Fibroblast of mammary gland (primary cell): ENCODE measurements at regions not wholly inside any gene's neighbourhood (a gene's known extent, or its start where the extent isn't known, plus 50 kb on each side); places are given as distances from the start of the nearest gene placed in this dataset.

Experiments
- DNase-seq: peaks from one replicate; pipeline ENCODE4 v3.0.0-alpha.2; 2010; ENCODE audit warnings: low read depth
- H3K4me3 ChIP-seq: 2 replicates; pipeline ENCODE4 v1.5.1; 2011; ENCODE audit warnings: low read depth, mild to moderate bottlenecking, low read length, moderate library complexity; ENCODE audit not compliant: control insufficient read depth
- TF ChIP-seq, protein P1 (sequence below): conservative IDR thresholded peaks from 2 replicates; pipeline ENCODE4 v1.5.1; 2011; ENCODE audit warnings: low read depth, low read length, inconsistent platforms; ENCODE audit not compliant: control insufficient read depth, insufficient read depth

DNA sequence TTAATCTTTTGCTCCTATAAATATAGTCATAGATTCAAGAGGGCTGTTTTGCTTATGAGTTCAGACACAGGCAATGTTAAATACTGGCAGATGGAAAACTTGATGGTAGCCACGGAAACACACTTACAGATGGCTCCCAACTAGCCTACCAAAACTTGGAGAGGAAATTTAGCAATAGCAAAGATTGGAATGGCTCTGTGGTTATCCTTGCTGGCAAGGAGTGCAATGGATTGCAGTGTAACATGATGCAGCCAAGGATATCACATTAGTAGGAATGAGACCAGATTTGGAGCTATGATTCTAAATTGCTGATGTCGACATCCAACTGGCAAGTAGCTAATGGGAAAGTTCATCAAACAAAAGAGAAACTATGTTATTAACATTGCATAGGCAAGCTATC is 791.0 kb upstream of the DIAPH2 start:
- H3K4me3 ChIP-seq = no peak overlapping the region
- peak; percentile 55 for DNase-seq
- TF ChIP-seq, protein P1, sequence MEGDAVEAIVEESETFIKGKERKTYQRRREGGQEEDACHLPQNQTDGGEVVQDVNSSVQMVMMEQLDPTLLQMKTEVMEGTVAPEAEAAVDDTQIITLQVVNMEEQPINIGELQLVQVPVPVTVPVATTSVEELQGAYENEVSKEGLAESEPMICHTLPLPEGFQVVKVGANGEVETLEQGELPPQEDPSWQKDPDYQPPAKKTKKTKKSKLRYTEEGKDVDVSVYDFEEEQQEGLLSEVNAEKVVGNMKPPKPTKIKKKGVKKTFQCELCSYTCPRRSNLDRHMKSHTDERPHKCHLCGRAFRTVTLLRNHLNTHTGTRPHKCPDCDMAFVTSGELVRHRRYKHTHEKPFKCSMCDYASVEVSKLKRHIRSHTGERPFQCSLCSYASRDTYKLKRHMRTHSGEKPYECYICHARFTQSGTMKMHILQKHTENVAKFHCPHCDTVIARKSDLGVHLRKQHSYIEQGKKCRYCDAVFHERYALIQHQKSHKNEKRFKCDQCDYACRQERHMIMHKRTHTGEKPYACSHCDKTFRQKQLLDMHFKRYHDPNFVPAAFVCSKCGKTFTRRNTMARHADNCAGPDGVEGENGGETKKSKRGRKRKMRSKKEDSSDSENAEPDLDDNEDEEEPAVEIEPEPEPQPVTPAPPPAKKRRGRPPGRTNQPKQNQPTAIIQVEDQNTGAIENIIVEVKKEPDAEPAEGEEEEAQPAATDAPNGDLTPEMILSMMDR = no peak

DNA sequence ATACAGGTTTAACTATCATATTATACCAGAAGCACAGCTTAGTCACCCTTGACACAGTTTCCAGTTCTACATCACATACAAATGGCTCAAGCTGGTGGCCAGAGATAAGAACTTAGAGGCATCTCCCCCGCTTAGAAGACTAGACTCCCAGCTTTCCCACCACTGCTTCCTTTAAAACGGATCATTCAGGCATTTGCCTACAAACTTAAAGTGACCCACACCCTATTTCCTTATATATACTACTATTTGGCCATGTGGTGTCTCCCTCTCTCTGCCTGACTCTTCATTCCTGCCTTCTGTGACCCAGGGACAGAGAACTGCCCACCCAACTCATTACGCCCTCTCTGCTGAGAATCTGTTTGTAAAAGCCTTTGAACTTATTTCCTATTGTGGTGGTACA is 781.2 kb upstream of the DIAPH2 start:
- TF ChIP-seq, protein P1 = no peak
- no peak for DNase-seq
- H3K4me3 ChIP-seq = no peak overlapping the region

DNA sequence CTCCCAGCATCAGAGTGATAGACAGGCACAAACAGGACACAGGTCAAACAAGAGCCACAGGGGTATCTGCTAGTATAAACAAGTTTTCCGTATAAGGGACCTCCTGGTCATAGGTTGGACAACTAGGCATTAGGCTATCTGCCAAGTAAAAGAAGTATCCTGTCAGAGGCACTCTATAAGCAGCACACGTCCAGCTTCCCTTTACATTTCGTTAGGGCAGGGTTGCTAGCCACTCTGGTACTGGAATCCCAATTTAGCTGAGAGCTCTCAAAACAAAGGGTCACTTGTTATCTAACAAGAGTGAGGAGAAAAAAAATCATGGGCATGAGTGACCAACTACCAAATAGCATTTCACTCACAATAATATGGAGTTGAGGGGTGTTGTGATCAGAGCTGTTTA is 780.7 kb upstream of the DIAPH2 start:
- no peak for DNase-seq
- H3K4me3 ChIP-seq = no peak overlapping the region
- TF ChIP-seq, protein P1 = no peak

DNA sequence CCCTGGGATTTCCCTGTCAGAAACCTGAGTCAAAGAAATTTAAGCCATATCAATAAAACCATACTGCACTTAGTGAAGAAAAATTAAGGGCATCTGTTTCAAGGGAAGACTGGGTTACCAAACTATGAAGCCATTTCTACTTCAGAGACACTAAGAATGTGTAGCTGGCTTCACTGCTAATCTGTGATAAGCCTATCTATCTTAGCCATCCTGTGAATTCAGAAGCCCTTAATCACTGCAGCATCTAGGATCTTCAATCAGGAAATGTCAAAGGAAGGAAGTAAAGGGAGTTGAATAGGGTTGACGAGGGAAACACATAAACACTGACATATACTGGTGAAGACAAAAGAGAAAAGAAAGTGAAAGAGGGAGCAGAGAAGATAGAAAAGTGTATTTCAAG is 777.6 kb upstream of the DIAPH2 start:
- DNase-seq = no peak
- no peak overlapping the region for H3K4me3 ChIP-seq
- TF ChIP-seq, protein P1 = no peak

DNA sequence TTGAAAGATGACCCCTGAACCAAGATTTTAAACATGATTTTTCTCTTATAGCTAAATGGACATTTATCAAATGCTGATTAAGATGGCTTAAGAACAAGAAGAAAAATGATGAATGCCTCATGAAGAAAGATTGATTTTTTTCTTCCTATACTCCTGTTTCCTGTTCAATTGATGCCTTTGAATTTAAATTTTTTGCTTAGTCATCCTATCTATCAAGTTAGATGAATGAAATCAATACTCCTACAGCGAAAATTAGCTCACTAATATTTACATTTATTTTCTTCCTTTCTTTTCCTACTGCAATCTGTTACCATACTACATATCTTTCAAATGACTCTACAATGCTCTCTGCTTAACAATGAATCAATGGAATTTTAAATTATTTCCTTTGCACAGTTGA is 773.6 kb upstream of the DIAPH2 start:
- no peak overlapping the region for H3K4me3 ChIP-seq
- DNase-seq = no peak
- TF ChIP-seq, protein P1 = no peak

DNA sequence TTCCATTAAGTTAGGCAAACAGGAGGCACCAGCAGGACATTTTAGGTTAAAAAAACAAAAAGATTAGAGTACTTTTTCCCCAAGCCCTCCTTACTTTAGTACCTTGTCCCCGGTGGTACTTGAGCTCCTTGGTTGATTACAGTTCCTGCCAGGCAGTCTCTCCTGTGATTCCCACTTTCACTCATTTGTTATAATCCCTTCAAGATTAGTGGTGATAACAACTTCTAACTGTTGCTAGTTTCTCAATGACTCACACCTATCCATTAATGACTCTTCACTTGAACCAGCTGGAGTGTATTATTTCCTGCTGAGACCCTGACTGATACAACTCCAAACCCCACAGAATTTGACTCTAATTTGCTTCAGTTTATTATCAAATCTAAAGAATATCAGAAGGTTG is 765.0 kb upstream of the DIAPH2 start:
- DNase-seq = no peak
- H3K4me3 ChIP-seq = no peak overlapping the region
- TF ChIP-seq, protein P1 = no peak

DNA sequence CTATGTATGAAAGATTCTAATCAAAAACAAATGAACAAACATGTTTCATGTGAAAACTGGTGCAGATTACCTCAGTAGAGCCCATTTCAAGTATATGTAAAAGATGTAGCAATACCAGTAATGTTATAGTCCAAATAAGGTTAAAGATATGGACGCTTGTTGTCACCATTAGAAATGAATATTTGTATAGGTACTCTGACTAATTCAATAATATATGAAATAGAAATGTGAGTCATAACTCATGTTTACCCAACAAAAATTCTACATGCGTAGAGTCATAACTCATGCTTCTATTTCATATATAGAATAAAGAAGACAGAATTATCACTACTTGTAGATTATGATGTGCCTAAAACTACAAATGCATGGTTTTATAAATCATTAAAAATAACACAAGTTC is 739.1 kb upstream of the DIAPH2 start:
- TF ChIP-seq, protein P1 = no peak
- no peak overlapping the region for H3K4me3 ChIP-seq
- no peak for DNase-seq
